GM19395 (cell line): ENCODE measurements at regions not wholly inside any gene's neighbourhood (a gene's known extent, or its start where the extent isn't known, plus 50 kb on each side); places are given as distances from the start of the nearest gene placed in this dataset.
"Not testable (repeated sequence)": the region's sequence is repeated elsewhere in the genome, so short reads cannot be mapped to it uniquely, and the experiment has no call there.

Source experiments
- ATAC-seq: cut with Tn5 transposase; IDR thresholded peaks from one replicate; pipeline ENCODE4 v1.9.1; 2021; ENCODE audit warnings: mild to moderate bottlenecking, moderate library complexity; ENCODE audit not compliant: unreplicated experiment

DNA sequence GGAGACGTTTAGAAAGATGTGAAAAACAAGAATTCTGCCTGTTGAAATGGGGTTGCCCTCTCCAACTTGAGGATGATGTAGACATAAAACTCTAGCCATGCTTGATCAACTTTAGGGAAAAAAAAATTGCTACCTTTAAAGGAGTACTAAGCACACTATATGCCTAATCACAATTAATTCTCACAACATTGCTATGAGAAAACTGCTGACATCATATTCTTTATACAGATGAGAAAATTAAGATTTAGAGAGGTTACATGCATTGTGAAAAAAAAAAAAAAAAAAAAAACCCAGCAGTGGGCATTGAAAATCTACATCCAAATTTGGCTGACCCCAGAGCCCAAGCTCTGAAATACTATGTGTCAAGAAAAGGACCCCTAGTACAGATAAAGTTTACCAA lies 617.2 kb upstream of the ADGRL2 start:
- ATAC-seq: no peak

DNA sequence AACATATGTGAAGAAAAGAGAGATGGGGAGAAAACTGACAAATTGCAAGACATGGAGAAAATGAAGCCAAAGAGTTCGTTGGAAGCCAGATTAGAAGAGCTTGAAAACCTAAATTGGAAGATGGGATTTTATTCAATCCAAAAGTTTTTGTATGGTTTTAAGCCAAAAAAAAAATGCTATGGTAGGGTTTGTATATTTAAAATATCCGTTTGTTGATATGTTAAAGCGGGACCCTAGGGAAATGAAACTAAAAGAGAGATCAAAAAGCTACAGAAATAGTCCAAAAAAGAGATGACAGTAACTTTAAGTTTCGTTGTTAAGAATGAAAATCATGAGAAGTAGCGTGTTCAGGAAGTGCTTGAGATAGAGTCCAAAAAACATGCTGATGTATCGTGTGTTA lies 617.7 kb upstream of the ADGRL2 start:
- ATAC-seq: no peak

DNA sequence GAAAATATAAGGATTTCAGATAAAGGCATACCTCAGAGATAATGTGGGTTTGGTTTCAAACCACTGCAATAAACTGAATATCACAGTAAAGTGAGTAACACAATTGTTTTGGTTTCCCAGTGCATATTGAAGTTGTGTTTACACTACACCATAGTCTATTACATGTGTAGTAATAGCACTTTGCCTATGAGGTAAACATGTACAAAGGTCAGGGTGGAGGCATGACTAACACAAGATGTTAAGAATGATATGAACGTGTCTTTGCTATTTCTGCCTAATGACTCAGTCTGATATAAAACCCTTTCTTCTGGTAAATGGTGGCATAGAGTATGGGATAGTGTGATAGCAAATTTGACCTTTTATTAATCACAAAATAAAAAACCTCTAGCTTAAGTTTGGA lies 621.5 kb upstream of the ADGRL2 start:
- no peak for ATAC-seq

DNA sequence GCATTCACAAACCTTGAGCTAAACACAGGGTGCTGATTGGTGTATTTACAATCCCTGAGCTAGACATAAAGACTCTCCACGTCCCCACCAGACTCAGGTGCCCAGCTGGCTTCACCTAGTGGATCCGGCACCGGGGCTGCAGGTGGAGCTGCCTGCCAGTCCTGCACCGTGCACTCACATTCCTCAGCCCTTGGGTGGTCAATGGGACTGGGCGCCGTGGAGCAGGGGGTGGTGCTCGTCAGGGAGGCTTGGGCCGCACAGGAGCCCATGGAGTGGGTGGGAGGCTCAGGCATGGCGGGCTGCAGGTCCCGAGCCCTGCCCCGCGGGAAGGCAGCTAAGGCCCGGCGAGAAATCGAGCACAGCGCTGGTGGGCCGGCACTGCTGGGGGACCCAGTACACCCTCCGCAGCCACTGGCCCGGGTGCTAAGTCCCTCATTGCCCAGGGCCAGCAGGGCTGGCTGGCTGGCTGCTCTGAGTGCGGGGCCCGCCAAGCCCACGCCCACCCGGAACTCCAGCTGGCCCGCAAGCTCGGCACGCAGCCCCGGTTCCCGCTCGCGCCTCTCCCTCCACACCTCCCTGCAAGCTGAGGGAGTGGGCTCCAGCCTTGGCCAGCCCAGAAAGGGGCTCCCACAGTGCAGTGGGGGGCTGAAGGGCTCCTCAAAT lies 622.2 kb upstream of the ADGRL2 start:
- not testable (repeated sequence) for ATAC-seq

DNA sequence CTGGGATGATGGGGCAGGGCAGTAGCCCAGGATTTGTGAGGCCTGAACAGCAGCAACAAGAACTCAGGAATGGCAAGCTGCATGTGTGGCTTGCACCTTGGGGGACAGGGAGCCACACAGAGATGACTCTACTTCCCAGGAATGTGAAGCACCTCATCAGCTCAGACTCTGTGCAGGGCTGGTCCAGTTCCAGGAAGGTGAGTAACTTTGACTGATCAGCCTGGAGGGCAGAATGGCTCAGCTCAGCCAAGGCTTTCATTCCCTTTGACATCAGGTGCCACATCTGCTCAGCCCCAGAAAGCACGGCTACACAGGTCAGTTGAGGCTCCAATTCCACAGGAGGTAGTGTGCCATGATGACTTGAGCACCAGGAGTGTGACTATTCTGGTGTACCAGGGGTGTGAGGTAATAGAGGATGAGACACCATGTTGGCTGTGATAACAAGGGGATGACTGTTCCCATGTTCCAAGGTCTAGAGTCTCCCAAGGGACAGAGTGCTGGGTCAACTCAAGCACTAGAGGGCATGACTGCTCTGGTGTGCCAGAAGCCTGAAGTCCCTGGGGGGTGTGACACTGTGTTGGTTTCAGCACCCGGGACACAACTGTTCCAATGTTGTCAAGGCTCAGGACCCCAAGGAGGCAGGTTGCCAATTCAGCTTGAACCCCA lies 625.8 kb upstream of the ADGRL2 start:
- no peak for ATAC-seq

DNA sequence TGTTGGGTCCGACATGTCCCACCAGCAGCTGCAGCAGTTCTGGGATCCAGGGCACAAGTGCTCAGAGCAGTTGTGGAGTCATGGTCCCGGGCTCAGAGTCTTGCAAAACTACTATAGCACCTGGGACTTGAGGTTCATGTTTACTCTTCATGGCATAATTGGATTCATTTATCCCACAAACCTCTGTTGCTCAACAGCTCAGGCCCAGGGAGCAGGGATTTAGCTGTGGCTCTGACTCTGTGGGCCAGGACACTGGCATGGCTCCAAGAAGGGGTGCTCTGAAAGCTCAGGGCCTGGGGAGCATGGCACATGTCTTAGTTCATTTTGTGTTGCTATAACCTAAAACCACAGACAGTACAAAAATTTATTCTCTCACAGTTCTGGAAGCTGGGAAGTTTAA lies 626.7 kb upstream of the ADGRL2 start:
- no peak for ATAC-seq

DNA sequence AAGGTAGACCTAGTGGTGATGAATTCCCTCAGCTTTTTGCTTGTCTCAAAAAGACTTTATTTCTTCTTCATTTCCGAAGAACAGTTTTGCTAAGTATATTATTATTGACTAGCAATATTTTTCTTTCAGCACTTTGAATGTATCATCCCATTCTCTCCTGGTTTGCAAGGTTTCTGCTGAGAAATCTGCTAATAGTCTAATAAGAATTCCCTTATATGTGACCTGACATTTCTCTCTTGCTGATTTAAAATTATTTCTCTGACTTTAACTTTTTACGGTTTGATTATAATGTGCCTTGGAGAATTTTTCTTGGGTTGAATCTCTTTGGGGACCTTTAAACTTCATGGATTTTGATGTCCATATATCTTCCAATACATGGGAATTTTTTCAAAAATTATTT lies 628.3 kb upstream of the ADGRL2 start:
- ATAC-seq: no peak

DNA sequence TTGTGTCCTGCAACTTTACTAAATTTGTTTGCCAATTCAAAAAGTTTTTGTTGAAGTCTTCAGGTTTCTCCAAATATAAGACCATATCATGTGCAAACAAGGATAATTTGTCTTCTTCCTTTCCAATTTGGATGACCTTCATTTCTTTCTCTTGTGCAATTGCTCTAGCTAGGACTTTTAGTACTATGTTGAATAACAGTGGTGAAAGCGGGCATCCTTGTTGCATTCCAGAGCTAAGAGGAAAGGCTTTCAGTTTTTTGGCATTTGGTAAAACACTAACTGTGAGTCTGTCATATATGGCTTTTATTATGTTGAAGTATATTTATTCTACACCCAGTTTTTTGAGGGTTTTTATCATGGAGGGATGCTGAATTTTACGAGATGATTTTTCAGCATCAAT lies 630.0 kb upstream of the ADGRL2 start:
- no peak for ATAC-seq

DNA sequence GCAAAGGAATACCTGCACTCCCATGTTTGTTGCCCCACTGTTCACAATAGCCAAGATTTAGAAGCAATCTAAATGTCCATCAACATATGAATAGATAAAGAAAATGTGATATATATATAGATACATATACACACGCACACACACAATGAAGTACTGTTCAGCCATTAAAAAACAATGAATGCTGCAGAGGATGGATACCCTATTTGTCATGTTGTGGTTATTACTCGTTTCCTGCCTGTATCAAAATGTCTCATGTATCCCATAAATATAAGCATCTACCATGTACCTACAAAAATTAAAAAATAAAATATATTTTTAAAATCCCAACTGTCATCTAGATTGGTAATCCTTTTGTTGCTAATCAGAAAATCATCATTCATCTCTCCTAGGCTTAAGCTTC lies 634.8 kb upstream of the ADGRL2 start:
- no peak for ATAC-seq

DNA sequence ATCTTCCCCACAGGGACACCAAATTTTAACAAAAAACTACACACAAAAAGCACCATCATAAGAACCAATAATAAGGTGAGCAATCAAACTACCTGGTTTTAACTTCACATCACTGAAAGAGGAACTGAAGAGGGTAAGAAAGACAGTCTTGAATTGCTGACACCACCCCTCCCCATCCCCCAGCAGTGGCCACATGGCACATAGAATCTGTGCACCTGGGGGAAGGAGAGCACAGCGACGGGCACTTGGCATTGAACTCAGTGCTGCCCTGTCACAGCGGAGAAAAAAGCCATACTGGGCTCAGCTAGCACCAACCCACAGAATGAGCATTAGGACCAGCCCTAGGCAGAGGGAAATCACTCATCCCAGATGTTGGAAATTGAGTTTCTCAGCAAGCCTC lies 640.0 kb upstream of the ADGRL2 start:
- no peak for ATAC-seq

DNA sequence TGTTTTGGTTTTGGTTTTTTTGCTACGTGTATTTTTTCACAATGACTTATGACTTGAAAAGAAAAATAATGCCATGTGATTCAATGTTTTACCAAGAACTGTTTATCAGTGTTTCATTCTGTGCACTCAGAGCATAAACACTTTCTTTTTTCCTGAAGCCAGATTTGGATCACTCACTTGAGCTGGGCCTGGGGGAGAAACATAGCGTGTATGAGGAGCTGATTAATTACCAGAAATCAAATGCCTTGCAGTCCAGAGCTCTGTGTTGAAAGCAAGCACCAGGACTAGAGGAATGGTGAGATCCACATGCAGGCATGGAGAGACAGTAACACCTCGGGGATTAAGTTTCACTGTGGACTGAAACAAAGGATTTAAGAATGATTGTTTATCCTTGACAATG lies 642.1 kb upstream of the ADGRL2 start:
- no peak for ATAC-seq

DNA sequence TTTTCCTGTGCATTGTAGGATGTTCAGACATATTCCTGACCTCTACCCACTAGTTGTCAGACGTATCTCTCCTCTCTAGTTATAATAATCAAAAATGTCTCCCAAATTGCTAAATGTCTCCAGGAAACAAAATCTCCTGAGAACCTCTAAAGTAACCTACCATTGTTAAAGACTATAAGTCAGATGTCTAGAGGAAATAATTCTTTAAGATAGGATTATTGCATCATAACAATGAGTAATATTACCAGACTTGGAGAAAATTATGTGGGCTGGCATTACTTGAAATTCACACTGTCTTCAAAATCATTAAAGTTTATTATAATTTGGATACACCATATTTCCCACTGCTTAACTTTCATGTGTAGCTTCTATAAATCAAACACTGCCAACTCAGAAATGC lies 643.0 kb upstream of the ADGRL2 start:
- ATAC-seq: no peak

DNA sequence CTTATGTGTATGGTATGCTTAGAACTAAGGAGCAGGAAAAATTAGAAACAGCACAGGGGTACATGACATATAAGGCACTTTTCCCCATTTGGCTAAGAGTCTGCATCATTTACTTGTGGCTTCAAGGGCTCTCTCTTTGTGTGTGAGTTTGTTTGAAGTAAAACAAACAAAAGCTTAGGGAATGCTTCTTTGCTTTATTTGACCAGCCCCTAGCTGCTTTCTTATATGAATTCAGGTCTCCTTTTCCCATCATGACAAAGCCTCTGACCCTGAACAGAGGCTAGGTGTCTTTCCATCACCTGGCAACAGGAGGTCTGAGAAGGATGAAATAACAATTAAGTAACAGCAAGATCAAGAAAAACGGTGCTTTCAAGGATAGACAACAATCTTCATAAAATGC lies 643.8 kb upstream of the ADGRL2 start:
- no peak for ATAC-seq

DNA sequence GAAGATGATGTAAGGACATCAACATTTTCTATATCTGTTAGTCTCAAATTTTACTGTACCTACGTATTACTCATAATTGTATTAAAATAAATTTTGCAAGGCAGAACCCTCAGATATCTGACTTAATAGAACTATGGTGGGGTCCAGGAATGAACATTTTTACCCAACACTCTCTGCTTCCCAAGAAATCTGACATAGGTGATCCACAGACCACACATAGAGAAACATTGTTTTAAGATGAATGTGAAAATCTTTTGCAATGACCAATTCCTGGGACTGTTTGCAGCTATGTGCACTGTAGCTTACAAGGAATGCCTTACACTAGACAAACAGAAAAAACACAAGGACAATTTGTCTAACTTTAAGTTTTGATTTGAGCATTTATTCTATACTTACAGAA lies 645.6 kb upstream of the ADGRL2 start:
- ATAC-seq: no peak

DNA sequence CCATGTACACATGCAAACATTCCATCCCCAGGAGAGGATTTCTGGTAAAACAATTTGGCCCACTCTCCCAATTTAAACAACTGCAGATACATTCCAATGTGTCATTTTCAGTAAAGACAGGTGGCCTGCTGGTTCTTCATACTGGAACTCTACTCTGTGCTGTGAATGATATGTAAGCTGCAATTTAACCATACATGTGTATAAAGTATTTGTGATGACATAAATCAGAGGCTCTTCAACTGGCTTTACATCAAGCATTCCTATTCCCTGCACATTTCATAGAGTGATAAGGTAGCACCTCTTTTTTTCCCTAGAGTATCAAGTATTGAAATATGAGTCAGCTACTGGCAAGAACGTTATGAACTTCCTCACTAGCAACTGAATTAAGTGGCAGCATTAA lies 649.5 kb upstream of the ADGRL2 start:
- ATAC-seq: no peak

DNA sequence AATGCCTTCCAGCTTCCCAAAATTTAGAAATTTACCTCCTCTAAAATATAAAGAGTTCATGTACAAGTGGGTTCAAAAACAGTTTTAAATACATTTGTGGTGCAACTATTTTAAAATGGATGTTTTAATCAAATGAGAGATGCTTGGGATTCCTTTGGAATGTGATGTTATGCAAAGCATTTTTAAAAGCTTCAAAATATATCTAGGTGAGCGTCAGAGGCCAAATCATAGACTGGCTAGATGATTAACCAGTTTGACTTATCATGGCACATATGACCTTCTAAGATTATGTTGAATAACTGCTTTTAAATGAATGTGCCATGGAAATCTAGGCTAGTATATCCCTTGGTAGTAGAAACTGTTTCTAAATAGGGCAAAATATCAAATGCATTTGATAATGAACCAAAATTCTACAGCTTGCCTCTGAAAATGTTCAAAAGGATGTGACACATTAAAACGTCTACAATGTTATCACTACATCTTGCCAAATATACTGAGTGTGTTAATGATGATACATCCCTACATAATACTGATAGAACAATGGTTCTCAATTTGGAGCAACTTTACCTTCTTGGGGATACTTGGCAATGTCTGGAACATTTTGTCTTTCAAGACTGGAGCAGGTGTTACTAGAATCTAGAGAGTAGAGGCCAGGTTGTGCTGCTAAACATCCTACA lies 650.9 kb upstream of the ADGRL2 start:
- no peak for ATAC-seq

DNA sequence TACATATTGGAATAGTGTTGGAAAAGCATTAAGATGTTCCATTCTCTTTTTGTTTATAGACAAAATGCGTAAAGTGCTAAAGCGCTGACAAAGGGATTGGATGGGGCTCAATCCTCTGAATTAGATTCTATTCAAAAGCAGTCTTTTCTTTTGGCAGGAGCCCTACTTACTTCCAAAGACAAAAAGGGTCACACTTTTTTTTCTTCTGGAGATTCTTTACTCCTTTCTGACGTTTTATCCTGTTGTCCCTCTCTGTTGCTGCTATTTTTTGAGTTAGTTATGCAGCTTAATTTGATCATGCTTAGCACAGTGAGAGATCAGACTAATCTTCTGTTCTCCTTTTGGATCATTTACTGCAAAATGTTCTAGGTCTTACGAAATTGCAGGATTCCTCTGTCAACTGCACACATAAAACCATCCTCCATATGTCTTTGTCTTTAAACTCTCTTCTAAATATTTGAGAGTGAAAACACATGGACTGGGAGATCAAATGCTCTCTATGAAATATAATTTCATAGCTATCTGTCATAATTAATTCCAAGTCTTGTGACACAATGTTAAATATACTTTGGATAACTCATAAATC lies 656.4 kb upstream of the ADGRL2 start:
- ATAC-seq: no peak

DNA sequence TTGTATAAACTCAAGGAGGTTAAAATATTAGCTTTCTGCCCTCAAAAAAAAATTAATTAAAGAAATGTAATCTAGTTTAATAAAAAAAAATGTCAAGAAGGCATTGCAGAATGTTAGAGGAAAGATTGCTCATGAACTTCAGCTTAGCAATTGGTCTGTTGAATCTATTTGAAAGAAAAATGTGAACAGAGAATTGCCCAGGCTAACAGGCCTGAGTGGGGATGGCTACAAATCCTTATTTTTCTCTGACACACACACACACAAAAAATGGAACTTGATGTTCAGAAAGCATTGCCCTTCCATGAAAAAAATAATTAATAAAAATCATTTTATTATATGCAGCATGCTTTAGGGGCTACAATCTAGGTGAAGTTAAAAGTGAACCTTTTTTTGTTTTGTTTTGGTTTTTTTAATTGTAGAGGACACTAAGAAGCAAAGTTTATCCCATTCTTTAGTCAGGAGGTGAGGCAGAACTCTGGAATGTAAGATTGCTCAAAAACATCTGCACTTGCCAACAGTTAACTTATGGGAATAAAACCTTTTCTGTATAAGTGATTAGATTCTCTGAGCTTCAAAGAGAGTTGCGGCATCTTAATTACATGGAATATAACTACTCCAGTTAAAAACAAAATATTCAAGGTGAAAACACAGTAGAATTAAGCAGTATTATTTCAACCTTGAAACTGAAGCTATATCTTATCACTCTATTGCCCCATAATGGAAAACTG lies 658.5 kb upstream of the ADGRL2 start:
- no peak for ATAC-seq

DNA sequence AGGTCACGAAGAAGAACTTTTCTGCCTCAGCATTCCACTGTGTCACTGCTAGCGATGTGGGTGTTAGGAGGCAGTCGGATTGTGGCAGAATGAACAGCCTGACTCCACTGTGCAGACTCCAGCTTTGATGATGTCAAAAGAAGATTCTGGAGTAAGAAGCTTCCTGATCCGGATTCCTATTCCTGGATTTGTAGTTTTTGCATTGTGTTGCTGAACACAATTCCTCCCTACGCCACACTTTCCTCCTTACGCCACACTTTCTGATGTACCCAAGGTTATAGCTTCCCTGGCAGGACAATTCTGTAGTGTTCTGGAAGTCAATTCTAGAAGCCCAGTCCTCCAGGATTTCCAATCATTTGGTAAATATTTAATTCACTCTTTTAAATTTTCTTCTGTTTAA lies 665.2 kb upstream of the ADGRL2 start:
- ATAC-seq: no peak

DNA sequence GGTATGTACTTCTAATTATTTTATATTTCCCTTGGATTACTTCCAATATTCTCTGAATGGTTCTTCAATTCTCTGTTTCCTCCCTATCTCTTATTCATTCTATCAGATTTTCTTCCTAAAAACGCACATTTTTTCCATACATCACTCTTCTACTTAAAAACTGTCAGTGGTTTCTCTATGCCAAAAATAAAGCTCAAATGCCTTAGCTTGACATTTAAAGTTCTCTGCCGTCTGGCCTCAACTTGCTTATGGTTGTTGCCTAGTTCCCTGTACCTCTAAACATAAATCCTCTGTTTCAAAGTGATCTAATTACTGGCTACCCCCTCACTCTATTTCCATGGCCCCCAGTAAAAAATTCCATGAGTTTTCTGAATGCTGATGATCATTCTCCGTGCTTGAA lies 671.0 kb upstream of the ADGRL2 start:
- ATAC-seq: no peak

DNA sequence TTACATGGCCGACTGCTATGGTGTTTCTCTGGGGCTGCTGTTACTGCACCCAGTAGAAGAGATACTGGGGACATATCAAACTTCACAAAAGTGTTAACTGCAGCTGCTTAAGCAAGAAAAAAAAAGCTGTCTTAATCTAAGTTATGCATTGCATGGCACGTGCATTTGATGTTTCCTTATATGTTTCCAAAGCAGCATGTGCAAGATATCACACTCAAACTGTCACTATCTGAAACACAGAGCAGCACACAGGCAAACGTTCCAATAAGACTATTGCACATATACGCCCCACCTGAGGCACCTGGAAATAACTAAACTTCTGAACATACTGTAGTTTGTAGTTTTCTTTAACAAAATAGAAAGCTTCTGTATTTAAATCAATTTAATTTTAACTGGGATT lies 671.4 kb upstream of the ADGRL2 start:
- ATAC-seq: no peak
